Stimulated activated CD4-positive, alpha-beta T cell treated with anti-CD3 and anti-CD28 coated beads, Interleukin-12 subunit alpha, Interleukin-12 subunit beta, amount 100 ng/mL, for 4 hours (primary cell): ENCODE measurements at regions not wholly inside any gene's neighbourhood (a gene's known extent, or its start where the extent isn't known, plus 50 kb on each side); places are given as distances from the start of the nearest gene placed in this dataset.
"Not testable (repeated sequence)": the region's sequence is repeated elsewhere in the genome, so short reads cannot be mapped to it uniquely, and the experiment has no call there.

Source experiments
- DNase-seq: peaks from one replicate; pipeline ENCODE4 v3.0.0-alpha.2; 2020

- DNase-seq, result no peak
Measured at GRCh38 chr2:18301421-18302139, 258.9 kb downstream of the RDH14 start.

- no peak for DNase-seq
Measured at GRCh38 chr2:18299423-18300212, 260.8 kb downstream of the RDH14 start.

- DNase-seq, result no peak
Measured at GRCh38 chr2:18297534-18298058, 262.9 kb downstream of the RDH14 start.

- no peak for DNase-seq
Measured at GRCh38 chr2:18290386-18290785, 270.1 kb downstream of the RDH14 start.

GRCh38 chr2:18286897-18287296 is 273.6 kb downstream of the RDH14 start:
- no peak for DNase-seq

GRCh38 chr2:18284331-18284730 is 276.1 kb downstream of the RDH14 start:
- DNase-seq, result no peak

GRCh38 chr2:18282026-18282425 is 278.4 kb downstream of the RDH14 start:
- no peak for DNase-seq

- DNase-seq, result no peak
Measured at GRCh38 chr2:18276583-18277075, 283.8 kb downstream of the RDH14 start.

- no peak for DNase-seq
Measured at GRCh38 chr2:18273205-18273604, 287.2 kb downstream of the RDH14 start.

- no peak for DNase-seq
Measured at GRCh38 chr2:18272148-18272494, 288.3 kb downstream of the RDH14 start.

GRCh38 chr2:18271370-18272147 is 288.9 kb downstream of the RDH14 start:
- no peak for DNase-seq

- DNase-seq, result no peak
Measured at GRCh38 chr2:18268400-18268799, 292.1 kb downstream of the RDH14 start.

- no peak for DNase-seq
Measured at GRCh38 chr2:18267501-18267900, 293.0 kb downstream of the RDH14 start.

- not testable (repeated sequence) for DNase-seq
Measured at GRCh38 chr2:18266699-18267098, 293.8 kb downstream of the RDH14 start.

GRCh38 chr2:18265614-18266586 is 294.6 kb downstream of the RDH14 start:
- DNase-seq, result no peak

- DNase-seq, result no peak
Measured at GRCh38 chr2:18262601-18263000, 297.9 kb downstream of the RDH14 start.

- DNase-seq, result no peak
Measured at GRCh38 chr2:18253686-18254197, 306.7 kb downstream of the RDH14 start.

- DNase-seq, result no peak
Measured at GRCh38 chr2:18251486-18251885, 309.0 kb downstream of the RDH14 start.

GRCh38 chr2:18247282-18248110 is 313.0 kb downstream of the RDH14 start:
- no peak for DNase-seq

GRCh38 chr2:18245375-18245774 is 315.1 kb downstream of the RDH14 start:
- DNase-seq, result no peak

- no peak for DNase-seq
Measured at GRCh38 chr2:18244845-18245244, 315.6 kb downstream of the RDH14 start.
